ENCODE measurements at regions not wholly inside any gene's neighbourhood (a gene's known extent, or its start where the extent isn't known, plus 50 kb on each side); places are given as distances from the start of the nearest gene placed in this dataset.

GRCh38 chr10:33712825-33713224 is 378.4 kb upstream of the NRP1 start:
- TF ChIP-seq SIN3A (IDR thresholded peaks at IDR 0.05; ENCODE audit: borderline replicate concordance, insufficient read depth, low read length) (no peak), REST (IDR thresholded peaks at IDR 0.05; ENCODE audit: insufficient read depth in 1 of 2, low read depth in 2 of 2, low read length in 2 of 2) (no peak), TAF1 (IDR thresholded peaks at IDR 0.05; ENCODE audit: borderline replicate concordance, insufficient read depth, low read length) (no peak), POLR2AphosphoS5 (IDR thresholded peaks at IDR 0.05; ENCODE audit: low read depth, low read length) (no peak), FOXP2 (optimal IDR thresholded peaks at IDR 0.05; ENCODE audit: borderline replicate concordance, extremely low read depth, extremely low read length, insufficient read depth) (no peak)

Data from PFSK-1 (cell line).